NCI-H2081 treated with DMSO at 0.1 percent for 48 hours (cell line): ENCODE measurements at regions not wholly inside any gene's neighbourhood (a gene's known extent, or its start where the extent isn't known, plus 50 kb on each side); places are given as distances from the start of the nearest gene placed in this dataset.

Source experiments
- DNase-seq: peaks from one replicate; lab custom pipeline; 2025; lab: John Stamatoyannopoulos, UW

DNA sequence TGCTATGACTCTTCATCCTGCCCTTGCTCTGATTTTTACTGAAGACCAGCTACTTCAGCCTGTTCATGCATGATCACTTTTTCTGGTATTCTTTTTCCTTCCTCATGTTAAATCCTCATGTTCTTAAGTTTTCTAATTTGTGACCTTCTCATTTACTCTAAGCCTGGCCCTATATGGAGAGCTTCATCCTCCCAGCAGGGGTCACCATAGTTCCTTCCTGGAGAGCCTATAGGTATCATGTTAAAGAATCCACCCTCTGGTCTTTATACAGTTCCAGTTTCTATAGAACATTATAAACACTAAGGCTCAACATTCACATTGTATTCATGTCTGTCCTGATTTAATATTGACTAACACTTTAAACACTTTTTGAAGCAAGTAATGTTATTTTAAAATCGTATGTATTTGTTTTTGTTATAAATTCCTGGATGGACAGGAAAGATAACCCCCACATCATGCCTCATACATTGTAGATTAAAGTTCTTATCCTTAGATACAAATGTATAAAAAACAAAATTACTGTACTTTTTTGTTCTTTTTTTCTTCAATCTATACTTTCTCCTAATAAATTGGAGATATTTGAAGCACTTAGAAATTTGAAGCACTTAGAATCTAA, 53.8 kb upstream of the OTUD4 start:
- DNase-seq, result peak; percentile 0

DNA sequence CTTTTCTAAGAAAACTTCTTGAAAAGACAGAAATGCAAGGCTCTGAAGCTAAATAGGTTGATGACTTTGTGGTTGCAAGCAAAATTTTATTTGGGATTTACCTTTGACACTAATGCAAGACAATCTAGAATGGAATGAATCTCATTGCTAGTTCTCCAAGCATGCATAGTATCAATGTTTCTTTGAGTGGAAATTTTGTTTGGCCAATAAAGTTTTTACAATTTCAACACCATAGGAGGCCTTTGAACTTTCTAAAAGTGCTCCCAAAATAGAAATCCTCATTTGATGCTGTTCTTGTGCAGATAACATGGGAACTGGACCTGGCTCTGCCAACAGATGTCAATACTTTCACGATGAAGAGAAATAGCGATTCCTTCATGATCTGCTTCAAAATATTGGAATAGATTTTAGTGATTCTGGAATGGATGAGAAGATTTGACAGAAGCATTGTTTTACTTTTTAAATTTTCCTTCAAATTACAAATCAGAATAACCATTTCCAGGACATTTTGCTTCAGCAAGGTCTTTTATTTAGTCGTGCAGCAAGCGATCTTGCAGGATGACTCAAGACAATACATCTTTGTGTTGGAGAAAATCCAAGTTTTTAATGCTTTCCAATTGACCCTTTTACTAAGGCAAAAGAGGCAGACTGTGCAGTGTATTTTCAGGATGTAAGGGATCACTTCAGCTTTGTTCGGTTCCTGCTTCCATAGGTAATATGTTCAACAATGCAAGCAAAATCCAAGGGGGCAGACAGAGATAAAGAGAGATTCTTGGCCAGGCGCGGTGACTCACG, 51.7 kb upstream of the OTUD4 start:
- DNase-seq, result no peak

DNA sequence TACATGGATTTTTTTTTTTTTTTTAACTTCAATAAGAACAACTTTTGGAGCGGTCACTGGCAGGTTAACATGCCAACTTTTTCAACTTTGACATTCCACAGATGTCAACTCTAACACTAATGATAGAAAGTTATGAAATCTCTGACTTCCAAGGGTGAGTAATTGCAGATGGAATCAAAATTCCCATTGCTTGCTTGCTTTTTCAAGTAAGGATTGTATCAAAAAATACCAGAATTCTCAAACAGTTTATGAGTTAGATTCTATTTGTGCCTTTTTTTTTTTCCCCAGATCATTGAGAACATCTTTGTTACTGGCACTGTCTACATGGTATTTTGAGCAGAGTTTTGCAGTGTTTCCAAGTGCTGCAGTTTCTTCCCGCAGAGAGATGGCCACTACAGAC, 50.3 kb upstream of the OTUD4 start:
- no peak for DNase-seq
